HepG2 (cell line): ENCODE measurements at regions not wholly inside any gene's neighbourhood (a gene's known extent, or its start where the extent isn't known, plus 50 kb on each side); places are given as distances from the start of the nearest gene placed in this dataset.

ENCODE experiments used
- GLI4 ChIP-seq: sonication (generic); formaldehyde crosslinking; IDR thresholded peaks from 2 replicates; pipeline ENCODE4 v1.5.1; 2020; ENCODE audit warnings: missing genetic modification reagents, mild to moderate bottlenecking, moderate library complexity, borderline replicate concordance
- KAT7 ChIP-seq: IDR thresholded peaks from 2 replicates; pipeline ENCODE4 v1.6.1; 2018; ENCODE audit warnings: borderline replicate concordance, missing compliant biosample characterization
- MLX ChIP-seq: IDR thresholded peaks from 2 replicates; pipeline ENCODE4 v1.6.1; 2016
- PHF21A ChIP-seq: sonication (generic); formaldehyde crosslinking; IDR thresholded peaks from 2 replicates; pipeline ENCODE4 v1.5.0; 2020; ENCODE audit warnings: mild to moderate bottlenecking, missing genetic modification reagents
- RBFOX2 ChIP-seq: fragments of 200-400 bp; formaldehyde crosslinking; IDR thresholded peaks from 2 replicates; pipeline ENCODE4 v1.6.1; 2017; ENCODE audit warnings: low read depth, mild to moderate bottlenecking, low read length
- STAT5B ChIP-seq: sonication (generic); formaldehyde crosslinking; IDR thresholded peaks from 2 replicates; pipeline ENCODE4 v1.4.0; 2020; ENCODE audit warnings: missing genetic modification reagents
- ZBTB20 ChIP-seq: sonication (generic); formaldehyde crosslinking; IDR thresholded peaks from 2 replicates; pipeline ENCODE4 v1.8.1; 2023; ENCODE audit warnings: missing genetic modification reagents, low read depth, mild to moderate bottlenecking, borderline replicate concordance
- ZBTB38 ChIP-seq: sonication (generic); formaldehyde crosslinking; IDR thresholded peaks from 2 replicates; pipeline ENCODE4 v1.5.1; 2020; ENCODE audit warnings: mild to moderate bottlenecking, missing genetic modification reagents
- ZEB1 ChIP-seq: IDR thresholded peaks from 2 replicates; pipeline ENCODE4 v1.6.1; 2012; ENCODE audit warnings: mild to moderate bottlenecking, low read depth, inconsistent platforms; ENCODE audit not compliant: insufficient replicate concordance
- ZFY ChIP-seq: sonication (generic); formaldehyde crosslinking; IDR thresholded peaks from 2 replicates; pipeline ENCODE4 v1.4.0; 2020; ENCODE audit warnings: missing genetic modification reagents
- ZNF7 ChIP-seq: IDR thresholded peaks from 2 replicates; pipeline ENCODE4 v1.6.1; 2016; ENCODE audit warnings: missing biosample characterization, missing genetic modification reagents
- ZNF788 ChIP-seq: sonication (generic); formaldehyde crosslinking; IDR thresholded peaks from 2 replicates; pipeline ENCODE4 v1.5.0; 2020; ENCODE audit warnings: mild to moderate bottlenecking, missing genetic modification reagents, borderline replicate concordance
- TF ChIP-seq, protein P1 (sequence below): sonication (generic); formaldehyde crosslinking; IDR thresholded peaks from 2 replicates; pipeline ENCODE4 v1.4.0; 2020; ENCODE audit warnings: missing genetic modification reagents
- TF ChIP-seq, protein P2 (sequence below): sonication (generic); formaldehyde crosslinking; IDR thresholded peaks from 2 replicates; pipeline ENCODE4 v1.4.0; 2020; ENCODE audit warnings: missing genetic modification reagents, borderline replicate concordance
- TF ChIP-seq, protein P3 (sequence below): sonication (generic); formaldehyde crosslinking; IDR thresholded peaks from 2 replicates; pipeline ENCODE4 v1.5.0; 2020; ENCODE audit warnings: missing genetic modification reagents
- TF ChIP-seq, protein P4 (sequence below): sonication (generic); formaldehyde crosslinking; IDR thresholded peaks from 2 replicates; pipeline ENCODE4 v1.4.0; 2020; ENCODE audit warnings: mild to moderate bottlenecking, missing genetic modification reagents

DNA sequence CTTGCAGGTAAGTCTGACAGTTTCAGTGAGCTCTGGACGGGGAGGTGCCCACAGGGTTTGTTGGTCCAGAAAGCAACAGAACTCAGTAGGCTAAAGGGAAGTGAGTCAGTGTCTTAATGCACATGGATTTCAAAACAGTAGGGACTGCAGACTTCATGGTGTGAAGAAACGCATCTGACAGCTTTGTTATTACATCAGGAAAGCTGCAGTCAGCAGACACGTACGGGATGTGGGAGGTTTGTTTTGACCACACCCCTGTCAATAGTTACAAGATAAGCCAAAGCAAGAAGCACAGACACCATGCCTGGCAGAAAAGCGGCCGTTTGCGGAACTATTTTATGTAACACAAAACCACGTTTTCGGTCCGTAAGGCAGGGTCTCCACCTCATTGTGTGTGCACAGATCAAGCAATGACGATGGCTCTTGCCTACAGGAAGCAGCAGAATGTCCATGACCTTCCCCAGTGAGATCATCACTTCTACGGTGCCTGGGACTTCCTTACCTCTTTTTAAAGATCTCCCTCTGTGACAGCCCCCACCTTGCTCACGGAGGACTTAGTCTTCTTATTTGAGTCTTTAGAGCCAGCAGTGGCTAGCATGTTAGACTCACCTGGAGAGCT, 58.2 kb upstream of the FTH1 start (continued):
- TF ChIP-seq, protein P1, sequence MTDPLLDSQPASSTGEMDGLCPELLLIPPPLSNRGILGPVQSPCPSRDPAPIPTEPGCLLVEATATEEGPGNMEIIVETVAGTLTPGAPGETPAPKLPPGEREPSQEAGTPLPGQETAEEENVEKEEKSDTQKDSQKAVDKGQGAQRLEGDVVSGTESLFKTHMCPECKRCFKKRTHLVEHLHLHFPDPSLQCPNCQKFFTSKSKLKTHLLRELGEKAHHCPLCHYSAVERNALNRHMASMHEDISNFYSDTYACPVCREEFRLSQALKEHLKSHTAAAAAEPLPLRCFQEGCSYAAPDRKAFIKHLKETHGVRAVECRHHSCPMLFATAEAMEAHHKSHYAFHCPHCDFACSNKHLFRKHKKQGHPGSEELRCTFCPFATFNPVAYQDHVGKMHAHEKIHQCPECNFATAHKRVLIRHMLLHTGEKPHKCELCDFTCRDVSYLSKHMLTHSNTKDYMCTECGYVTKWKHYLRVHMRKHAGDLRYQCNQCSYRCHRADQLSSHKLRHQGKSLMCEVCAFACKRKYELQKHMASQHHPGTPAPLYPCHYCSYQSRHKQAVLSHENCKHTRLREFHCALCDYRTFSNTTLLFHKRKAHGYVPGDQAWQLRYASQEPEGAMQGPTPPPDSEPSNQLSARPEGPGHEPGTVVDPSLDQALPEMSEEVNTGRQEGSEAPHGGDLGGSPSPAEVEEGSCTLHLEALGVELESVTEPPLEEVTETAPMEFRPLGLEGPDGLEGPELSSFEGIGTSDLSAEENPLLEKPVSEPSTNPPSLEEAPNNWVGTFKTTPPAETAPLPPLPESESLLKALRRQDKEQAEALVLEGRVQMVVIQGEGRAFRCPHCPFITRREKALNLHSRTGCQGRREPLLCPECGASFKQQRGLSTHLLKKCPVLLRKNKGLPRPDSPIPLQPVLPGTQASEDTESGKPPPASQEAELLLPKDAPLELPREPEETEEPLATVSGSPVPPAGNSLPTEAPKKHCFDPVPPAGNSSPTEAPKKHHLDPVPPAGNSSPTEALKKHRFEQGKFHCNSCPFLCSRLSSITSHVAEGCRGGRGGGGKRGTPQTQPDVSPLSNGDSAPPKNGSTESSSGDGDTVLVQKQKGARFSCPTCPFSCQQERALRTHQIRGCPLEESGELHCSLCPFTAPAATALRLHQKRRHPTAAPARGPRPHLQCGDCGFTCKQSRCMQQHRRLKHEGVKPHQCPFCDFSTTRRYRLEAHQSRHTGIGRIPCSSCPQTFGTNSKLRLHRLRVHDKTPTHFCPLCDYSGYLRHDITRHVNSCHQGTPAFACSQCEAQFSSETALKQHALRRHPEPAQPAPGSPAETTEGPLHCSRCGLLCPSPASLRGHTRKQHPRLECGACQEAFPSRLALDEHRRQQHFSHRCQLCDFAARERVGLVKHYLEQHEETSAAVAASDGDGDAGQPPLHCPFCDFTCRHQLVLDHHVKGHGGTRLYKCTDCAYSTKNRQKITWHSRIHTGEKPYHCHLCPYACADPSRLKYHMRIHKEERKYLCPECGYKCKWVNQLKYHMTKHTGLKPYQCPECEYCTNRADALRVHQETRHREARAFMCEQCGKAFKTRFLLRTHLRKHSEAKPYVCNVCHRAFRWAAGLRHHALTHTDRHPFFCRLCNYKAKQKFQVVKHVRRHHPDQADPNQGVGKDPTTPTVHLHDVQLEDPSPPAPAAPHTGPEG (CRISPR knock-in tag), result no peak
- peak; percentile 39; the same call in 1 of the 2 replicates for TF ChIP-seq MLX (CRISPR knock-in tag)
- peak; percentile 87 for TF ChIP-seq PHF21A (CRISPR knock-in tag)
- no peak for TF ChIP-seq GLI4
- TF ChIP-seq KAT7 (CRISPR knock-in tag), result no peak
- no peak for TF ChIP-seq RBFOX2
- TF ChIP-seq, protein P2, sequence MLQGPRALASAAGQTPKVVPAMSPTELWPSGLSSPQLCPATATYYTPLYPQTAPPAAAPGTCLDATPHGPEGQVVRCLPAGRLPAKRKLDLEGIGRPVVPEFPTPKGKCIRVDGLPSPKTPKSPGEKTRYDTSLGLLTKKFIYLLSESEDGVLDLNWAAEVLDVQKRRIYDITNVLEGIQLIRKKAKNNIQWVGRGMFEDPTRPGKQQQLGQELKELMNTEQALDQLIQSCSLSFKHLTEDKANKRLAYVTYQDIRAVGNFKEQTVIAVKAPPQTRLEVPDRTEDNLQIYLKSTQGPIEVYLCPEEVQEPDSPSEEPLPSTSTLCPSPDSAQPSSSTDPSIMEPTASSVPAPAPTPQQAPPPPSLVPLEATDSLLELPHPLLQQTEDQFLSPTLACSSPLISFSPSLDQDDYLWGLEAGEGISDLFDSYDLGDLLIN, result no peak
- no peak for TF ChIP-seq ZBTB20 (CRISPR knock-in tag)
- no peak for TF ChIP-seq STAT5B (CRISPR knock-in tag)
- TF ChIP-seq, protein P3, sequence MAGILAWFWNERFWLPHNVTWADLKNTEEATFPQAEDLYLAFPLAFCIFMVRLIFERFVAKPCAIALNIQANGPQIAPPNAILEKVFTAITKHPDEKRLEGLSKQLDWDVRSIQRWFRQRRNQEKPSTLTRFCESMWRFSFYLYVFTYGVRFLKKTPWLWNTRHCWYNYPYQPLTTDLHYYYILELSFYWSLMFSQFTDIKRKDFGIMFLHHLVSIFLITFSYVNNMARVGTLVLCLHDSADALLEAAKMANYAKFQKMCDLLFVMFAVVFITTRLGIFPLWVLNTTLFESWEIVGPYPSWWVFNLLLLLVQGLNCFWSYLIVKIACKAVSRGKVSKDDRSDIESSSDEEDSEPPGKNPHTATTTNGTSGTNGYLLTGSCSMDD (CRISPR knock-in tag), result no peak
- TF ChIP-seq ZFY, result 0 out of 2 replicates have a peak, but pooled peaks have one; percentile 17
- no peak for TF ChIP-seq ZNF7
- peak; percentile 9 for TF ChIP-seq ZEB1
- no peak for TF ChIP-seq ZNF788 (CRISPR knock-in tag)
- TF ChIP-seq, protein P4, sequence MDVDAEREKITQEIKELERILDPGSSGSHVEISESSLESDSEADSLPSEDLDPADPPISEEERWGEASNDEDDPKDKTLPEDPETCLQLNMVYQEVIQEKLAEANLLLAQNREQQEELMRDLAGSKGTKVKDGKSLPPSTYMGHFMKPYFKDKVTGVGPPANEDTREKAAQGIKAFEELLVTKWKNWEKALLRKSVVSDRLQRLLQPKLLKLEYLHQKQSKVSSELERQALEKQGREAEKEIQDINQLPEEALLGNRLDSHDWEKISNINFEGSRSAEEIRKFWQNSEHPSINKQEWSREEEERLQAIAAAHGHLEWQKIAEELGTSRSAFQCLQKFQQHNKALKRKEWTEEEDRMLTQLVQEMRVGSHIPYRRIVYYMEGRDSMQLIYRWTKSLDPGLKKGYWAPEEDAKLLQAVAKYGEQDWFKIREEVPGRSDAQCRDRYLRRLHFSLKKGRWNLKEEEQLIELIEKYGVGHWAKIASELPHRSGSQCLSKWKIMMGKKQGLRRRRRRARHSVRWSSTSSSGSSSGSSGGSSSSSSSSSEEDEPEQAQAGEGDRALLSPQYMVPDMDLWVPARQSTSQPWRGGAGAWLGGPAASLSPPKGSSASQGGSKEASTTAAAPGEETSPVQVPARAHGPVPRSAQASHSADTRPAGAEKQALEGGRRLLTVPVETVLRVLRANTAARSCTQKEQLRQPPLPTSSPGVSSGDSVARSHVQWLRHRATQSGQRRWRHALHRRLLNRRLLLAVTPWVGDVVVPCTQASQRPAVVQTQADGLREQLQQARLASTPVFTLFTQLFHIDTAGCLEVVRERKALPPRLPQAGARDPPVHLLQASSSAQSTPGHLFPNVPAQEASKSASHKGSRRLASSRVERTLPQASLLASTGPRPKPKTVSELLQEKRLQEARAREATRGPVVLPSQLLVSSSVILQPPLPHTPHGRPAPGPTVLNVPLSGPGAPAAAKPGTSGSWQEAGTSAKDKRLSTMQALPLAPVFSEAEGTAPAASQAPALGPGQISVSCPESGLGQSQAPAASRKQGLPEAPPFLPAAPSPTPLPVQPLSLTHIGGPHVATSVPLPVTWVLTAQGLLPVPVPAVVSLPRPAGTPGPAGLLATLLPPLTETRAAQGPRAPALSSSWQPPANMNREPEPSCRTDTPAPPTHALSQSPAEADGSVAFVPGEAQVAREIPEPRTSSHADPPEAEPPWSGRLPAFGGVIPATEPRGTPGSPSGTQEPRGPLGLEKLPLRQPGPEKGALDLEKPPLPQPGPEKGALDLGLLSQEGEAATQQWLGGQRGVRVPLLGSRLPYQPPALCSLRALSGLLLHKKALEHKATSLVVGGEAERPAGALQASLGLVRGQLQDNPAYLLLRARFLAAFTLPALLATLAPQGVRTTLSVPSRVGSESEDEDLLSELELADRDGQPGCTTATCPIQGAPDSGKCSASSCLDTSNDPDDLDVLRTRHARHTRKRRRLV (CRISPR knock-in tag), result no peak
- peak; percentile 62; the same call in 1 of the 2 replicates for TF ChIP-seq ZBTB38
